HCT116 (cell line): ENCODE measurements at regions not wholly inside any gene's neighbourhood (a gene's known extent, or its start where the extent isn't known, plus 50 kb on each side); places are given as distances from the start of the nearest gene placed in this dataset.

ENCODE experiments used
- ATAC-seq: fragments of 200-7000 bp; cut with Tn5 transposase; 2 replicates; pipeline ENCODE4 v1.9.1; 2020; ENCODE audit warnings: mild to moderate bottlenecking, moderate library complexity
- BruUV-seq: library from RNA; stranded (reverse); fragments of 400-500 nt; replicated peaks from 2 replicates; lab custom pipeline; 2021; lab: Mats Ljungman, UMichigan
- CTCF ChIA-PET: fragments of 300-600 bp; sonication (Branson Sonifier 250); formaldehyde crosslinking; loops from one replicate; lab custom pipeline; 2021; ENCODE audit warnings: antibody characterized with exemption; lab: Charles Lee
- POLR2A ChIA-PET: fragments of 300-600, 350-600 bp; sonication (Branson Sonifier 250); formaldehyde crosslinking; loops from one replicate; lab custom pipeline; 2021; ENCODE audit warnings: antibody characterized with exemption; lab: Charles Lee
- RAD21 ChIA-PET, 2 experiments: fragments of 300-600 bp; sonication (Branson Sonifier 250); formaldehyde crosslinking; loops; one replicate each; lab custom pipeline; 2023; ENCODE audit warnings: low total read pairs in 2 of 2; ENCODE audit not compliant: uncharacterized antibody in 2 of 2, unreplicated experiment in 2 of 2, low non-redundant PET in 1 of 2; lab: Charles Lee
- DNase-seq: peaks from one replicate; pipeline ENCODE4 v3.0.0-alpha.2; 2010; ENCODE audit warnings: low read depth, low spot score
- H2AFZ ChIP-seq: fragments of 200-600 bp; shearing (Covaris generic), sonication (generic); 2 replicates; pipeline ENCODE4 v1.6.1; 2017; ENCODE audit warnings: low read depth, mixed run types, mixed read lengths, antibody characterized with exemption, low read length; ENCODE audit not compliant: poor library complexity, severe bottlenecking
- H3K27ac ChIP-seq: 2 replicates; pipeline ENCODE4 v1.5.1; 2012; ENCODE audit warnings: low read depth, low read length
- H3K27me3 ChIP-seq: fragments of 200-600 bp; sonication (generic); 2 replicates; pipeline ENCODE4 v1.6.1; 2016; ENCODE audit warnings: mixed run types, low read length, mixed read lengths; ENCODE audit not compliant: insufficient read depth
- H3K36me3 ChIP-seq, 2 experiments: fragments of 200-500 bp in 1 of 2; fragments of 200-600 bp in 1 of 2; sonication (Bioruptor generic) in 1 of 2; sonication (generic) in 1 of 2; 2 replicates each; pipeline versions ENCODE4 v1.5.1 to v1.6.1; 2014 to 2016; ENCODE audit warnings: low read length in 2 of 2, inconsistent platforms in 1 of 2, mixed read lengths in 1 of 2, mixed run types in 1 of 2; ENCODE audit not compliant: insufficient read depth in 2 of 2, control insufficient read depth in 1 of 2
- H3K4me1 ChIP-seq, 2 experiments: fragments of 200-600 bp in 1 of 2; sonication (generic) in 1 of 2; 2 replicates each; pipeline versions ENCODE4 v1.5.1 to v1.6.1; 2012 to 2017; ENCODE audit warnings: low read length in 2 of 2, inconsistent platforms in 1 of 2, mild to moderate bottlenecking in 1 of 2, mixed read lengths in 1 of 2, mixed run types in 1 of 2, moderate library complexity in 1 of 2; ENCODE audit not compliant: insufficient read depth in 2 of 2, control insufficient read depth in 1 of 2
- H3K4me2 ChIP-seq: fragments of 200-600 bp; sonication (generic); 2 replicates; pipeline ENCODE4 v1.6.1; 2017; ENCODE audit warnings: mixed run types, low read length, mixed read lengths
- H3K4me3 ChIP-seq, 2 experiments: fragments of 200-600 bp in 1 of 2; sonication (generic) in 1 of 2; replicated peaks in 1 of 2; 2 replicates each; pipeline ENCODE4 v1.5.1; 2011 to 2016; ENCODE audit warnings: low read length in 2 of 2, control low read depth in 1 of 2, low read depth in 1 of 2, mild to moderate bottlenecking in 1 of 2, mixed read lengths in 1 of 2, mixed run types in 1 of 2
- H3K79me2 ChIP-seq: fragments of 200-600 bp; sonication (generic); 2 replicates; pipeline ENCODE4 v1.6.1; 2017; ENCODE audit warnings: mild to moderate bottlenecking, mixed run types, low read length, moderate library complexity, mixed read lengths; ENCODE audit not compliant: insufficient read depth
- H3K9ac ChIP-seq: fragments of 200-600 bp; sonication (generic); 2 replicates; pipeline ENCODE4 v1.6.1; 2016; ENCODE audit warnings: low read length, mixed read lengths
- H3K9me2 ChIP-seq: fragments of 200-600 bp; sonication (generic), shearing (Covaris generic); 2 replicates; pipeline ENCODE4 v1.6.1; 2017; ENCODE audit warnings: mixed run types, mild to moderate bottlenecking, moderate library complexity; ENCODE audit not compliant: insufficient read depth
- H3K9me3 ChIP-seq, 2 experiments: fragments of 200-500 bp in 1 of 2; fragments of 200-600 bp in 1 of 2; sonication (Bioruptor generic) in 1 of 2; sonication (generic) in 1 of 2; 2 replicates each; pipeline ENCODE4 v1.6.1; 2014 to 2017; ENCODE audit warnings: low read length in 2 of 2, mixed read lengths in 2 of 2, inconsistent platforms in 1 of 2, low read depth in 1 of 2, mild to moderate bottlenecking in 1 of 2, mixed run types in 1 of 2, moderate library complexity in 1 of 2; ENCODE audit not compliant: control insufficient read depth in 1 of 2, insufficient read depth in 1 of 2
- H4K20me1 ChIP-seq: fragments of 200-600 bp; sonication (generic), shearing (Covaris generic); 2 replicates; pipeline ENCODE4 v1.6.1; 2017; ENCODE audit warnings: mixed run types, mild to moderate bottlenecking, moderate library complexity; ENCODE audit not compliant: insufficient read depth
- POLR2AphosphoS5 ChIP-seq: IDR thresholded peaks from 2 replicates; pipeline ENCODE4 v1.6.1; 2011; ENCODE audit warnings: mild to moderate bottlenecking, low read depth, low read length, moderate library complexity
- RAD21 ChIP-seq: IDR thresholded peaks from 2 replicates; pipeline ENCODE4 v1.6.1; 2012; ENCODE audit warnings: low read depth, mild to moderate bottlenecking
- SP1 ChIP-seq: IDR thresholded peaks from 2 replicates; pipeline ENCODE4 v1.6.1; 2012; ENCODE audit warnings: low read depth
- TCF7L2 ChIP-seq: IDR thresholded peaks from 2 replicates; pipeline ENCODE4 v1.7.0; 2011; ENCODE audit warnings: borderline replicate concordance, inconsistent platforms; ENCODE audit not compliant: insufficient read depth, insufficient read length; ENCODE audit errors: extremely low read depth
- ZFX ChIP-seq: fragments of 450-650 bp; IDR thresholded peaks from 2 replicates; pipeline ENCODE4 v1.6.1; 2017
- ZNF274 ChIP-seq: fragments of 200-500 bp; sonication (Bioruptor generic); IDR thresholded peaks from 2 replicates; pipeline ENCODE4 v1.6.1; 2014; ENCODE audit warnings: mild to moderate bottlenecking, low read depth, low read length, inconsistent platforms
- intact Hi-C: fragments of 100-400 bp; cut with micrococcal nuclease; formaldehyde crosslinking; loops from 2 replicates; pipeline ENCODE4 v1.10.0; 2022

DNA sequence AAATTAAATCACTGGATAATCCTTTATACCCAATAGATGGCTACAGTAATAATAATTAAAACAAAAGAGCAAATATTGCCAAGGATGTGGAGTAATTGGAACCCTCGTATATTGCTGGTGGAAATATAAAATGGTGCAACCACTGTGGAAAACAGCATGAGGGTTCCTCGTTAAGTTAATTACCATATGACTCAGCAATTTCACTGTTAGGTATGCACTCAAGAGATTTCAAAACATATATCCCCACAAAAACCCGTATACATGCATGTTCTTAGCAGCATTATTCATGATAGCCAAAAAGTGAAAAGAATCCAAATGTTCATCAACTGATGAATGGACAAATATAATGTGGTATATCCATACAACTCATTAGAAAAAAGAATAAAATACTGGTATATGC, 103.3 kb downstream of the TEX13C start:
- Histone ChIP-seq H3K4me3 (no peak overlapping the region), H3K36me3 (no peaks in the 10 kb centered on the region), H2AFZ (no peak overlapping the region), H3K9me3 (no peaks in the 10 kb centered on the region; a peak in 1 of 4 replicates), H3K27me3 (no peaks in the 10 kb centered on the region), H3K9ac (no peak overlapping the region), H3K4me1 (no peaks in the 10 kb centered on the region), H3K9me2 (no peaks in the 10 kb centered on the region), H3K4me2 (no peak overlapping the region), H3K79me2 (no peaks in the 10 kb centered on the region), H3K27ac (no peak overlapping the region), H4K20me1 (no peaks in the 10 kb centered on the region)
- TF ChIP-seq POLR2AphosphoS5 (no peak), ZFX (no peak), ZNF274 (no peak), RAD21 (no peak)
- DNase-seq (no peak), ATAC-seq (no peak)
- ChIA-PET RAD21 (no interaction called here), CTCF (no interaction called here), POLR2A (no interaction called here)
- BruUV-seq = no TSS peak
- intact Hi-C loops = no loop called here

DNA sequence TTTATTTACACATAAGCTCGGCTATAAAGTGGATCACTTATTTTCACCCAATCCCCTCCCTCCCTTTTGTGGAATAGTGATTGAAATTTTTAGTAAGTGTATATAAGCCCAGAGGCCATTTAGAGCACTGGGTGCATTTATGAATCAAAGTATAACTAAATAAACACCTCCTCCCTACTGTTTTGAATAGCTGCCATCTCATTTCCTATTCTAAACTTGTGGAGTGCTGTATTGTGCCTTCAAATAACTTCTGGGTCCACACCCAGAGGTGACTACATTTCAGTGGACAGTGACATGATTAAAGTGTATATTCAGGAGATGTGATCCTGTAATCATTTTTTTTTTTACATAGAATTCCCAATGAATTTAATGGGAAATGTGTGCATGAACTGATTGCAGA, 104.9 kb downstream of the TEX13C start:
- no peak overlapping the region for H2AFZ ChIP-seq
- BruUV-seq = no TSS peak
- H3K36me3 ChIP-seq = no peaks in the 10 kb centered on the region
- TF ChIP-seq TCF7L2 (no peak), SP1 (no peak), ZFX (no peak)
- TF ChIP-seq, all 23 proteins: peak for 0
- intact Hi-C loops = no loop called here
- Histone ChIP-seq H3K4me2 (no peak overlapping the region), H3K79me2 (no peaks in the 10 kb centered on the region), H3K9ac (no peak overlapping the region), H3K4me3 (no peak overlapping the region), H4K20me1 (no peaks in the 10 kb centered on the region), H3K9me2 (no peaks in the 10 kb centered on the region), H3K4me1 (no peaks in the 10 kb centered on the region), H3K9me3 (no peaks in the 10 kb centered on the region), H3K27me3 (no peaks in the 10 kb centered on the region), H3K27ac (no peak overlapping the region)
- DNase-seq (no peak), ATAC-seq (no peak)
- ChIA-PET CTCF (no interaction called here), POLR2A (no interaction called here), RAD21 (no interaction called here)
